ENCODE measurements at regions not wholly inside any gene's neighbourhood (a gene's known extent, or its start where the extent isn't known, plus 50 kb on each side); places are given as distances from the start of the nearest gene placed in this dataset.

DNA sequence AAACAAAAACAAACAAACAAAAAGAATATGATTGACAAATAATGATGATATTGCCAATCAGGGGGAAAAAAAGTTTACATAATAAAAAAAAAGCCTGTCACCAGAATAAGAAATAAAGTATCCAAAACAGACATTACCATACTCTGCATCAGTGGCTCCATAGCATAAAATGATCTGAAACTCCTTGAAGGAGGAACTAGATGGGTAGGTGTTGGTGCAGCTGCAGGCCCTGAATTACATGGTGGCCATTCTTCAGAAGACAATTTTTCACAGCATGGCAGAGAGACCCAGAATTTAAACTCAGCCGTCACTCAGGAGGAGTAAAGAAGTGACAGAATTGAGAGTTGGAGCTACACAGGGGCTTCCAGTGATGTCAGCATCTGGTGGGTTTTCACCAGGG, 60.2 kb downstream of the GLUL start:
- Mint-ChIP-seq H3K27ac (ENCODE audit: unreplicated experiment) (no peak overlapping the region), H3K4me3 (ENCODE audit: unreplicated experiment) (no peak overlapping the region), H3K36me3 (ENCODE audit: low read depth) (no peaks in the 10 kb centered on the region), H3K4me1 (ENCODE audit: low read depth) (no peaks in the 10 kb centered on the region), H3K9me3 (ENCODE audit: low read depth) (no peaks in the 10 kb centered on the region), H3K27me3 (ENCODE audit: low read depth) (peaks cover 17% of the 10 kb centered on the region)
- TF ChIP-seq, protein P1, sequence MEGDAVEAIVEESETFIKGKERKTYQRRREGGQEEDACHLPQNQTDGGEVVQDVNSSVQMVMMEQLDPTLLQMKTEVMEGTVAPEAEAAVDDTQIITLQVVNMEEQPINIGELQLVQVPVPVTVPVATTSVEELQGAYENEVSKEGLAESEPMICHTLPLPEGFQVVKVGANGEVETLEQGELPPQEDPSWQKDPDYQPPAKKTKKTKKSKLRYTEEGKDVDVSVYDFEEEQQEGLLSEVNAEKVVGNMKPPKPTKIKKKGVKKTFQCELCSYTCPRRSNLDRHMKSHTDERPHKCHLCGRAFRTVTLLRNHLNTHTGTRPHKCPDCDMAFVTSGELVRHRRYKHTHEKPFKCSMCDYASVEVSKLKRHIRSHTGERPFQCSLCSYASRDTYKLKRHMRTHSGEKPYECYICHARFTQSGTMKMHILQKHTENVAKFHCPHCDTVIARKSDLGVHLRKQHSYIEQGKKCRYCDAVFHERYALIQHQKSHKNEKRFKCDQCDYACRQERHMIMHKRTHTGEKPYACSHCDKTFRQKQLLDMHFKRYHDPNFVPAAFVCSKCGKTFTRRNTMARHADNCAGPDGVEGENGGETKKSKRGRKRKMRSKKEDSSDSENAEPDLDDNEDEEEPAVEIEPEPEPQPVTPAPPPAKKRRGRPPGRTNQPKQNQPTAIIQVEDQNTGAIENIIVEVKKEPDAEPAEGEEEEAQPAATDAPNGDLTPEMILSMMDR (IDR thresholded peaks at IDR 0.05): no peak
- DNase-seq (ENCODE audit: low spot score): no peak

DNA sequence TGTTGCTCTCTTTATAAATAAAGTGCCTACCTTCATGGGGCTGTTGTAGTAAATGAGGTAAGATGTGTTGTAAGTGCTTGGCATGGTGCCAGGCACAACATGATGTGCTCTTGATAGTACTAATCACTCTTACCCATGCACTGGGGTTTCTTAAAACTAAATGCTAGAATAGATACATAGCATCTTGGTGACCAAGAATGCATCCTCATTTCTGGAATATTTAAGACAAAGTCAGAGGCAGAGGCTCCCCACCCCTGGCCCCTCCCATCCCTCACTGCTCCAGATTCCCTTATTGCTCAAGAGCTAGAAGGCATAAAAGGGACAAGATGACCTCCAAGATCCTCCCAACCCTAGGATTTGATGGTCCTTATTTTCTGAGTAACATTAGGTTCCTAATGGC, 61.3 kb downstream of the GLUL start:
- H3K27me3 Mint-ChIP-seq (ENCODE audit: low read depth): peaks cover 10% of the 10 kb centered on the region

DNA sequence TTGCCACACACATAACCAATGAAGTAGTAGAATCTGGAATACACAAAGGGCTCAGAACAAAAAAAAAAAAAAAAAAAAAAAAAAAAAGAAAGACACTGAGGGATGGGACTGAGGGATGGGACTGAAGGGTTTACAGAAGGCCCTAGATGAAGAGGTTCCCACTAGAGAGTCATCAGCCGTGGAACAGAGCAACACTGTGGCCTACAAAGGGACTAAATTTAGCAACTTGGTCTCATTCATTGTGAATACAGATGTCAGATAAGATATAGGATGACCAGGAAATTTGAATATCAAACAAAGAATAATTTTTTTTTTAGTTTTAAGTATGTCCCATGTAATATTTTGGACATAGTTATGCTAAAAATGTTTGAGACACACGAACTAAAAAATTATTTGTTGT, 62.1 kb downstream of the GLUL start:
- no peak overlapping the region for H3K4me3 Mint-ChIP-seq (ENCODE audit: unreplicated experiment)
- no peaks in the 10 kb centered on the region for H3K36me3 Mint-ChIP-seq (ENCODE audit: low read depth)
- H3K4me1 Mint-ChIP-seq (ENCODE audit: low read depth): no peaks in the 10 kb centered on the region
- DNase-seq (ENCODE audit: low spot score): no peak
- peaks cover 5% of the 10 kb centered on the region for H3K27me3 Mint-ChIP-seq (ENCODE audit: low read depth)
- H3K27ac Mint-ChIP-seq (ENCODE audit: unreplicated experiment): no peak overlapping the region
- H3K9me3 Mint-ChIP-seq (ENCODE audit: low read depth): no peaks in the 10 kb centered on the region
- TF ChIP-seq, protein P1 (IDR thresholded peaks at IDR 0.05): no peak

More for the DNA sequence above, 61.3 kb downstream of the GLUL start:
- no peak overlapping the region for H3K4me3 Mint-ChIP-seq (ENCODE audit: unreplicated experiment)
- no peak for DNase-seq (ENCODE audit: low spot score)
- no peaks in the 10 kb centered on the region for H3K9me3 Mint-ChIP-seq (ENCODE audit: low read depth)
- H3K27ac Mint-ChIP-seq (ENCODE audit: unreplicated experiment): no peak overlapping the region
- no peaks in the 10 kb centered on the region for H3K4me1 Mint-ChIP-seq (ENCODE audit: low read depth)
- H3K36me3 Mint-ChIP-seq (ENCODE audit: low read depth): no peaks in the 10 kb centered on the region
- TF ChIP-seq, protein P1 (IDR thresholded peaks at IDR 0.05): no peak

DNA sequence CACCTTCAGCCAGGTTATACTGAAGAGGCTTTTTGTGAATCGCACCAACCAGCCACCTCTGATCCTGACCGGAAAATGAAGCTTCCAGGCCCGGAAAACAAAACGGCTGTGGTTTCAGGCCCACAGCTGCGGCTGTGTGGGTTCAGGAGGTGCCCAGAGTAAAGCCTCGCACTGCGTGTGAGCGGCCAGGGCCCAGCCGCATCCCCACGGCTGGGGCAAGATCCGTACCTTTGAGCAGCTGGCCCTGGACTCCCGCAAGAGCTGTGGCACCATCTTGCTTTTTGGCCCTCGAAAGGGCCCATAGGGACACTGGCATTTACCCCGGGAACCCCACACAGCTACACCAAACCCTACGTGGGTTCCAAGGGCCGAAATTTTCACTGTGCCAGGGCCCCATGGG, 63.0 kb downstream of the GLUL start:
- H3K4me1 Mint-ChIP-seq (ENCODE audit: low read depth): no peaks in the 10 kb centered on the region
- H3K27ac Mint-ChIP-seq (ENCODE audit: unreplicated experiment): no peak overlapping the region
- DNase-seq (ENCODE audit: low spot score): no peak
- no peaks in the 10 kb centered on the region for H3K9me3 Mint-ChIP-seq (ENCODE audit: low read depth)
- H3K27me3 Mint-ChIP-seq (ENCODE audit: low read depth): no peaks in the 10 kb centered on the region
- no peaks in the 10 kb centered on the region for H3K36me3 Mint-ChIP-seq (ENCODE audit: low read depth)
- H3K4me3 Mint-ChIP-seq (ENCODE audit: unreplicated experiment): no peak overlapping the region
- TF ChIP-seq, protein P1 (IDR thresholded peaks at IDR 0.05): no peak

DNA sequence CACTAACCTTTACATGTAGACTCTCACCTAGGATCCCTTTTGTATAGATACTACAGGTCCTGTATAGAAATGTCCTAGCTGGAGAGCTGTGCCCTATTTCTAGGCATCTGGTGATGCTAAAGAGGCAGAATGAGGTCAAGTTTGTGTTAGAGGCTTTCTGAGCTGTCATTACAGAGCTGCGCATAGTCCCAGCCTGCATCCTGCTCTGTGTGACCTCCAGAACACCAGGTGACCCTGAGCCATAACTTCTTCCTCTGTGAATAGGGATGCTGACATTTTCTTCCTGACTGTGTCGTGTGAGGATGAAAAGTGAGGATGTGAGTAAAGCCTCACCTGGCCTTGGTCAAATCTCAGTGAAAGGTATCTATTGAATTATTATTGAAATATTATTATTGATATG, 66.3 kb downstream of the GLUL start:
- TF ChIP-seq, protein P1 (IDR thresholded peaks at IDR 0.05): no peak
- Mint-ChIP-seq H3K36me3 (ENCODE audit: low read depth) (no peaks in the 10 kb centered on the region), H3K4me3 (ENCODE audit: unreplicated experiment) (no peak overlapping the region), H3K27me3 (ENCODE audit: low read depth) (no peaks in the 10 kb centered on the region), H3K9me3 (ENCODE audit: low read depth) (no peaks in the 10 kb centered on the region), H3K27ac (ENCODE audit: unreplicated experiment) (no peak overlapping the region), H3K4me1 (ENCODE audit: low read depth) (no peaks in the 10 kb centered on the region)
- DNase-seq (ENCODE audit: low spot score): no peak
